Trophoblast cell (in vitro differentiated cells and primary cell): ENCODE measurements at regions not wholly inside any gene's neighbourhood (a gene's known extent, or its start where the extent isn't known, plus 50 kb on each side); places are given as distances from the start of the nearest gene placed in this dataset.

ENCODE experiments used
- DNase-seq, 2 donors: peaks; one replicate each; pipeline ENCODE4 v3.0.0-alpha.2; 2016
- H2AFZ ChIP-seq: 2 replicates; pipeline ENCODE4 v1.6.1; 2013; ENCODE audit warnings: low read length, moderate library complexity, mild to moderate bottlenecking; ENCODE audit not compliant: insufficient read depth, poor library complexity
- H2AK5ac ChIP-seq: 2 replicates; pipeline ENCODE4 v1.6.1; 2013; ENCODE audit warnings: mild to moderate bottlenecking, low read length
- H2BK120ac ChIP-seq: 2 replicates; pipeline ENCODE4 v1.6.1; 2013; ENCODE audit warnings: low read length, mild to moderate bottlenecking, moderate library complexity; ENCODE audit not compliant: insufficient read depth, poor library complexity
- H2BK12ac ChIP-seq: 2 replicates; pipeline ENCODE4 v1.6.1; 2013; ENCODE audit warnings: mild to moderate bottlenecking, low read length, moderate library complexity
- H2BK5ac ChIP-seq: 2 replicates; pipeline ENCODE4 v1.6.1; 2013; ENCODE audit warnings: low read length, low read depth, moderate library complexity, mild to moderate bottlenecking; ENCODE audit not compliant: poor library complexity
- H3K14ac ChIP-seq: 2 replicates; pipeline ENCODE4 v1.6.1; 2013; ENCODE audit warnings: mild to moderate bottlenecking, low read length
- H3K18ac ChIP-seq: 2 replicates; pipeline ENCODE4 v1.6.1; 2013; ENCODE audit warnings: mild to moderate bottlenecking, low read length
- H3K23ac ChIP-seq: 2 replicates; pipeline ENCODE4 v1.6.1; 2013; ENCODE audit warnings: low read length
- H3K27ac ChIP-seq: 2 replicates; pipeline ENCODE4 v1.5.1; 2013; ENCODE audit warnings: low read depth, mild to moderate bottlenecking, inconsistent platforms, low read length, moderate library complexity
- H3K27me3 ChIP-seq: 2 replicates; pipeline ENCODE4 v1.6.1; 2013; ENCODE audit warnings: inconsistent platforms, mild to moderate bottlenecking, low read length, moderate library complexity; ENCODE audit not compliant: insufficient read depth
- H3K36me3 ChIP-seq, 2 experiments: 1 replicate in 1 of 2; 2 replicates in 1 of 2; pipeline ENCODE4 v1.6.1; 2013; ENCODE audit warnings: low read length in 2 of 2, mild to moderate bottlenecking in 2 of 2, moderate library complexity in 1 of 2; ENCODE audit not compliant: insufficient read depth in 2 of 2, control insufficient read depth in 1 of 2
- H3K4ac ChIP-seq: 2 replicates; pipeline ENCODE4 v1.6.1; 2013; ENCODE audit warnings: low read depth, mild to moderate bottlenecking, low read length, moderate library complexity
- H3K4me1 ChIP-seq, 2 experiments: 1 replicate in 1 of 2; 2 replicates in 1 of 2; pipeline ENCODE4 v1.6.1; 2013; ENCODE audit warnings: low read length in 2 of 2, mild to moderate bottlenecking in 2 of 2, moderate library complexity in 1 of 2; ENCODE audit not compliant: insufficient read depth in 2 of 2, control insufficient read depth in 1 of 2
- H3K4me2 ChIP-seq: 2 replicates; pipeline ENCODE4 v1.6.1; 2013; ENCODE audit warnings: inconsistent platforms, mild to moderate bottlenecking, low read length, moderate library complexity
- H3K4me3 ChIP-seq: 2 replicates; pipeline ENCODE4 v1.5.1; 2013; ENCODE audit warnings: mild to moderate bottlenecking, low read depth, low read length, inconsistent platforms
- H3K79me1 ChIP-seq: one replicate; pipeline ENCODE4 v1.6.1; 2013; ENCODE audit warnings: low read length
- H3K79me2 ChIP-seq: 2 replicates; pipeline ENCODE4 v1.6.1; 2013; ENCODE audit warnings: low read length, mild to moderate bottlenecking; ENCODE audit not compliant: control insufficient read depth, insufficient read depth, poor library complexity
- H3K9ac ChIP-seq: 2 replicates; pipeline ENCODE4 v1.6.1; 2013; ENCODE audit warnings: mild to moderate bottlenecking, low read length
- H3K9me3 ChIP-seq: 2 replicates; pipeline ENCODE4 v1.6.1; 2013; ENCODE audit warnings: low read depth, mild to moderate bottlenecking, control low read depth, inconsistent platforms, low read length; ENCODE audit not compliant: insufficient read depth
- H4K12ac ChIP-seq: 2 replicates; pipeline ENCODE4 v1.6.1; 2013; ENCODE audit warnings: low read depth, mild to moderate bottlenecking, low read length, moderate library complexity
- H4K8ac ChIP-seq: 2 replicates; pipeline ENCODE4 v1.6.1; 2013; ENCODE audit warnings: low read depth, mild to moderate bottlenecking, low read length, moderate library complexity
- H4K91ac ChIP-seq: one replicate; pipeline ENCODE4 v1.6.1; 2013; ENCODE audit warnings: low read depth, mild to moderate bottlenecking, low read length, moderate library complexity
- WGBS: extraction: QIAGEN DNeasy Blood & Tissue Kit; methylation state at CpG from one replicate; pipeline ENCODE4 v1.1.7; 2013; ENCODE audit warnings: missing lambda C conversion rate; ENCODE audit not compliant: insufficient read length, insufficient coverage; ENCODE audit errors: extremely low coverage; 5-methylcytosine and 5-hydroxymethylcytosine counted together

- no peak for DNase-seq
- H4K8ac ChIP-seq: no peak overlapping the region
- H3K4me2 ChIP-seq: no peak overlapping the region
- H3K23ac ChIP-seq: no peak overlapping the region
- no peaks in the 10 kb centered on the region for H3K79me2 ChIP-seq
- no peak overlapping the region for H4K91ac ChIP-seq
- no peak overlapping the region for H2AK5ac ChIP-seq
- H2BK120ac ChIP-seq: no peak overlapping the region
- no peak overlapping the region for H2BK12ac ChIP-seq
- H3K14ac ChIP-seq: no peak overlapping the region
- no CpG with 5 or more reads among the region's 4 CpGs for WGBS
- no peak overlapping the region for H2AFZ ChIP-seq
- no peak overlapping the region for H4K12ac ChIP-seq
- no peaks in the 10 kb centered on the region for H3K9me3 ChIP-seq
- H3K18ac ChIP-seq: no peak overlapping the region
- H3K79me1 ChIP-seq: no peaks in the 10 kb centered on the region
- peaks cover 9 to 15% of the 10 kb centered on the region in 2 experiments for H3K4me1 ChIP-seq
- H3K4ac ChIP-seq: no peak overlapping the region
- no peak overlapping the region for H3K27ac ChIP-seq
- H3K9ac ChIP-seq: no peak overlapping the region
- H3K27me3 ChIP-seq: no peaks in the 10 kb centered on the region
- H3K36me3 ChIP-seq: no peaks in the 10 kb centered on the region
- H3K4me3 ChIP-seq: no peak overlapping the region
- no peak overlapping the region for H2BK5ac ChIP-seq
Observed at GRCh38 chr17:5821803-5822202, 237.5 kb upstream of the NLRP1 start.

- Histone ChIP-seq H2BK12ac (no peak overlapping the region), H4K12ac (no peak overlapping the region)
Observed at GRCh38 chr17:5822281-5823060, 238.2 kb upstream of the NLRP1 start.

DNA sequence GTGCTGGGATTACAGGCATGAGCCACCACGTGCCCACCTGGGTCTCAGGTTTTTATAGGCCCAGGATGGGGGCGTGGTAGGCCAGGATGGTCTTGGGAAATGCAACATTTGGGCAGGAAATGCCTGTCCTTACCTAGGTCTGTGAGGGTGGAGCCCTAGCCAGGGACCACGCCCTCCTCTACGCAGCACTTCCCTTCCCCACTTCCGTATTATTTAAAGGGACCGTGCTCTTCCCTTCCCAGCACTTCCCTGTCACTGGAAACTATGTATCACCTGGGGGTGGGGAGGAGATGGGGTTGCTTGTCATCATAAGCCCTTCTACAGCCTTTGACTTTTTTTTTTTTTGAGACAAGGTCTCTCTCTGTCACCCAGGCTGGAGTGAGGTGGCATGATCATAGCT is 238.9 kb upstream of the NLRP1 start:
- Histone ChIP-seq H3K27me3 (no peaks in the 10 kb centered on the region), H3K4me1 (peaks cover 9 to 15% of the 10 kb centered on the region in 2 experiments), H3K79me1 (no peaks in the 10 kb centered on the region), H2BK120ac (no peak overlapping the region), H3K4me3 (no peak overlapping the region), H4K91ac (no peak overlapping the region), H3K18ac (no peak overlapping the region), H3K36me3 (no peaks in the 10 kb centered on the region), H3K4me2 (no peak overlapping the region), H2AK5ac (no peak overlapping the region), H2BK5ac (no peak overlapping the region), H4K12ac (no peak overlapping the region), H3K27ac (no peak overlapping the region), H3K14ac (no peak overlapping the region), H2AFZ (no peak overlapping the region), H3K9me3 (no peaks in the 10 kb centered on the region), H2BK12ac (no peak overlapping the region), H3K9ac (no peak overlapping the region), H3K79me2 (no peaks in the 10 kb centered on the region), H4K8ac (no peak overlapping the region), H3K4ac (no peak overlapping the region), H3K23ac (no peak overlapping the region)
- DNase-seq: no peak
- no CpG with 5 or more reads among the region's 6 CpGs for WGBS

More at GRCh38 chr17:5822281-5823060, 238.2 kb upstream of the NLRP1 start:
- Histone ChIP-seq H4K91ac (no peak overlapping the region), H4K8ac (no peak overlapping the region), H3K27me3 (no peaks in the 10 kb centered on the region), H3K4me1 (peaks cover 9 to 15% of the 10 kb centered on the region in 2 experiments), H3K9ac (no peak overlapping the region), H2AK5ac (no peak overlapping the region), H3K79me1 (no peaks in the 10 kb centered on the region), H2AFZ (no peak overlapping the region), H3K4me3 (no peak overlapping the region), H3K18ac (no peak overlapping the region), H3K4ac (no peak overlapping the region), H3K36me3 (no peaks in the 10 kb centered on the region), H3K27ac (no peak overlapping the region), H3K4me2 (no peak overlapping the region), H3K14ac (no peak overlapping the region), H2BK5ac (no peak overlapping the region), H3K9me3 (no peaks in the 10 kb centered on the region), H3K23ac (no peak overlapping the region), H2BK120ac (no peak overlapping the region), H3K79me2 (no peaks in the 10 kb centered on the region)
- no CpG with 5 or more reads among the region's 16 CpGs for WGBS
- DNase-seq: no peak

- no peak overlapping the region for H3K14ac ChIP-seq
- H3K9me3 ChIP-seq: no peaks in the 10 kb centered on the region
- no peak overlapping the region for H3K4ac ChIP-seq
- no peak overlapping the region for H2BK12ac ChIP-seq
- H3K23ac ChIP-seq: no peak overlapping the region
- H2AK5ac ChIP-seq: no peak overlapping the region
- H3K4me2 ChIP-seq: no peak overlapping the region
- peaks cover 5 to 10% of the 10 kb centered on the region in 2 experiments for H3K4me1 ChIP-seq
- H2BK5ac ChIP-seq: no peak overlapping the region
- no peak overlapping the region for H3K27ac ChIP-seq
- H3K18ac ChIP-seq: no peak overlapping the region
- no peaks in the 10 kb centered on the region for H3K79me1 ChIP-seq
- H3K27me3 ChIP-seq: no peaks in the 10 kb centered on the region
- no peak overlapping the region for H2AFZ ChIP-seq
- no peak overlapping the region for H4K8ac ChIP-seq
- no CpG with 5 or more reads among the region's 11 CpGs for WGBS
- H4K91ac ChIP-seq: no peak overlapping the region
- no peaks in the 10 kb centered on the region for H3K79me2 ChIP-seq
- DNase-seq: no peak
- no peak overlapping the region for H2BK120ac ChIP-seq
- no peaks in the 10 kb centered on the region for H3K36me3 ChIP-seq
- no peak overlapping the region for H3K9ac ChIP-seq
- no peak overlapping the region for H3K4me3 ChIP-seq
- H4K12ac ChIP-seq: no peak overlapping the region
Observed at GRCh38 chr17:5825717-5826330, 241.5 kb upstream of the NLRP1 start.
